ENCODE measurements at regions not wholly inside any gene's neighbourhood (a gene's known extent, or its start where the extent isn't known, plus 50 kb on each side); places are given as distances from the start of the nearest gene placed in this dataset.

GRCh38 chr4:81921751-81922159, 450.0 kb upstream of the RASGEF1B start:
- DNase-seq: no peak

DNA sequence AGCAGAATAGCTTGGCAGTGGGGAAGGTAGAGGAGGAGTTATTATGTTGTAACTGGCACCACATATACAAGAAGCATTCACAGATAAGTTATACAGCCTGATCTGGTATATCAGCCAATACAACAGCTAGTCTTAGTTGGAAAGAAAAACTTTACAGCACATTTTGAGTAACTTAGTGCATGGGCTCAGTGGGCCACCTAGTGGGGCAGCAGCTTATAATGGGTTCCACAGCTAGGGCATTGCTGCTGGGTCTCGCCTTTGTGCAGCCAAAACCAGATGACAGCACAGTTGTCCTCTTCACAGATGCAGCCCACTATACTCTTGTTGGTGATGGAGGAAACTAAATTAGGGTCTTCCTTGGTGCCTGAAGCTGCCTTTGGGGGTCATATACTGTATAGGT, 448.1 kb upstream of the RASGEF1B start:
- no peak for DNase-seq

DNA sequence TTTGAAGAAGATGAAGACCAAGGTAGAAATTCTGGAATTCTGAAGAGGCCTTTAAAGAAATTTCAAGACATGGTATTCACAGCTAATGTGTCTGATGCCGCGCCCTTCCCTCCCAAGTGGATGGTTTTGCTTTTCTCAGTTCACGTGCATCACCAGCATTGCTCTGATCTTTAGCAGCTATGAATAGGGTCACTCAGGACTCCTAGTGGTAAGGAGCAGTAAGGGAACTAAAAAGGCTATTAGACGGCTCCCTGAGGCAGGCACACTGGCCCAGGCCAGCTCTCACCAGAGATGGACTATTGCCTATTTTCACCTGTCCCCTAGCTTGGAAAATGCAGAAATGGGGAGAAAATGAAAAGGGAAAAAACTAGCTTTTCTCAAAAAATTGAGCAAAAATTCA, 447.5 kb upstream of the RASGEF1B start:
- no peak for DNase-seq

- DNase-seq: no peak
Observed at GRCh38 chr4:81915430-81915829, 443.7 kb upstream of the RASGEF1B start.

DNA sequence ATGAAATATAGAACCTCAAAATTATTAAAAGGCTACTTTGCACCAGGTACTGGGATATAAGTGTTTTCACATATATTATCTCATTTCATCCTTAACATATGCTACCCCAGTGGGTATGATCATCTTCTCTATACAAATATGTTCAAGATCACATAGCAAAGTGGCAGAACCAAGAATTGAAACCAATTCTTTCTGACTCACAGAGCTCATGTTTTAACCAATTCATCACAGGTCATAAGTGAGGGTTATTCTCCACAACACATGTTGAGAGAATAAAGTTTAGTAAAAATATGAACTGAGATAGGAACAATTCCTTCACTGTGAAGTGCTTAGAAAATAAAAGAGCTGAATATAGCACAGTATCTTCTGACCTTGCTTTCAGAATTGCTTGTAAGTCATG, 442.9 kb upstream of the RASGEF1B start:
- DNase-seq: no peak

GRCh38 chr4:81913427-81913879, 441.7 kb upstream of the RASGEF1B start:
- no peak for DNase-seq

DNA sequence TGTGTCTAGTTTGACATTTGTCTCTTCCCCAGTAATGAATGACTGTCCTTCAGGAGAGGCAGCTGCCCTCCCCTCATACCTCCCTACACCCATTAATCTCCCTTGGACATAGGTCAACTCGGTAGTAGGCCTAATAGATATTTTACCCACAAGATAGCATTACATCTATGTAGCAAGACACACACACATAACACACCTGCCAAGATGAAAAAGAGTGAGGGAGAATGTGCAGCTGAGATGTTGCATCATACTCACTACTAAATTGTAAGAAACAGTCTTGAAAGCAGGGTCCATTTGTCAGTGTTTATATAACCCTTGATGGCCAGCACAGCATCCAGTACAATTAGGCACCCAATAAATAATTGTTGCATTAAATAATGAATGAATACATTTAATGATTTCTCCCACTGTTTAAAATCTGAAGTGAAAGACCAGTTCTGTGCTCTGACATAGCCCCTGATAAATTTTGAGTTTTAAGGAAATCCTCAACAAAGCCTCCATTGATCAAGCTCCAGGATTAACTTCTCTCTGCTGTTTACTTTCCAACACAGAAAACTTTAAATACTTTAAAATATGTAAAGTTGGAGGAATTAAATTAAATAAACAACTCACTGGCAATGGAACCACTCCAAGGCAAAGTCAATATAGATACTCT, 440.8 kb upstream of the RASGEF1B start:
- DNase-seq: no peak

GRCh38 chr4:81906905-81907304, 435.2 kb upstream of the RASGEF1B start:
- no peak for DNase-seq

DNA sequence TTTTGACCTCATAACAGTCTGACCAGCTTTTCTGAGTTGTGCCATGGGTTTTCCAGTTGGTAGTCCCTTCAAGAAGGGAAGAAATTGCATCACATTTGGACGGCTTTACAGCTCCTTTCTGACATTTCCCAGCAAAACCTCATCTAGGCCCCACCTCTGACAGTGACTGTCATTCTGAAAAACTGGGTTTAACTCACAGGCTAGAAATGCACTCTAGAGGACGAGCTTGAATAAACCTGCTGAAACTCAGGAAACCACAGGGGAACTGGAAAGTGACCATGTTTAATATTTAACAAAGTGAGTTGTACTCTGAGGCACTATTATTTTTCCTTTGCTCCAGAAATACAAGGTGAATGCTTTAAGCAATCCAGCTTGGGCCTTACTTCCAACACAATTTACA, 434.3 kb upstream of the RASGEF1B start:
- no peak for DNase-seq

- DNase-seq: no peak
Observed at GRCh38 chr4:81904121-81904520, 432.4 kb upstream of the RASGEF1B start.

GRCh38 chr4:81903212-81903611, 431.5 kb upstream of the RASGEF1B start:
- DNase-seq: no peak

- DNase-seq: no peak
Observed at GRCh38 chr4:81898862-81899504, 427.3 kb upstream of the RASGEF1B start.

GRCh38 chr4:81896936-81897335, 425.2 kb upstream of the RASGEF1B start:
- DNase-seq: no peak

DNA sequence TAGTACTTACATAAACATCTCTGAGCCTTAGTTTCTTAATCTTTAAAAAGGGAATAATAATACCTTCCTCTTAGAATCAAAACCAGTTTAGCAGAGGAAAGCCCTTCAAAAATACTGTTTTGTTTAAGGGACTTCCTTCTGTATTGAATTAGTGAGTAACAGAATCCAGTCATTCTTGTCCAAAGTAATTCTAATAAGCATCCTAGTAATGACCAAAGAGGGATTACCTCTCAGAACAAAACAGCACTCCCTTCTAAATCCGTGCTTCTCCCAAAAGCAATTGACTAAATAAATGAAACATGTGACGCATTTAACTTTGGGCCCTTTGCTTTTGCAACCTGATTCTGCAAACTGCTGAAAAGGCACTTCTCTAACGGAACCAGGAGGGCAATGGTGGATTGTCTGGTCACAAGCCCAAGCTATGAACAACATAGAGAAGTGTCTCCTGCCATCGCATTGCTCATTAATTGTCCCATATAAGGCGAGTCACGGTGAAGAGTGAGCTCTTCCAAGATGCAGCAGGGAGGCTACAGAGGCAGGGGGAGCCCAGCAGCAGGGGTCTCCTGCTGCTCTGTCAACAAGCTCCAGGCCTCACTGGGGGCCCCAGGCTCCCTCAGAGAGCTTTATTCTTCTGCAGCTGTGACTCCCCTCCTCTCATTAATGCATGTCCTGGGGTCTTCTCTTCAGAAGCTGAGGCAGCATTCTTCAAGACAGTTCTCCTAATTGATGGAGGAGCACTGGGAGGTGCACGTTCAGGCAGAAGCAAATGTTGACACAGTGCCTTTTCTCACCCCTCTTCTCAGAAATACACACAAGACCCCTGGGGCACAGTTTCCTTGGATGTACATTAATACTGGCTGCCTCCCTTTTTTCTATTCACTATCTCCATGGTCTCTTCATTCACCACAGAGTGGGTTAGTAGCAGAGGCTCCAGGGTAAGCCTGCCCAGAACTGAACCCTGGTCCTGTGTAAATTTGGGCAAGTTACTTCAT, 419.6 kb upstream of the RASGEF1B start:
- DNase-seq: no peak

DNA sequence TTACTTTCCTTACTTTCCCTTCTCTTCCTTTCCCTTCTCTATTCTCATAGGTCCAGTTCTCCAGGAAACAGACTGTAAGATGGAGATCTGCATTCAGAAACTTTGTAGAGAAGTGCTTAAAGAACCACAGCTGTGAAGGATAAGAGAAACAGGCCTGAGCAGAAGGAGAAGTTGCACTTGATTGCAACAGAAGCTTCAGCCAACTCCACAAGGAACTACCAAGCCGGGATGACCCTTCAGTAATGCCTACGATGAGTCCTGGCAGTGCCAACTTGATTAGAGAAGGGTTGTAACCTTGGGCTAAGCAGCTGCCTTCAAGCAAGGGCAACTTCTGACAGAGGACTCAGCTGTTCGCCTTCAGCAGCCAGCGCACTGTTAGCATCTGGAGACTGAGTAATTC, 413.3 kb upstream of the RASGEF1B start:
- no peak for DNase-seq

GRCh38 chr4:81883530-81884450, 412.1 kb upstream of the RASGEF1B start:
- DNase-seq: no peak

GRCh38 chr4:81883004-81883403, 411.3 kb upstream of the RASGEF1B start:
- DNase-seq: no peak

DNA sequence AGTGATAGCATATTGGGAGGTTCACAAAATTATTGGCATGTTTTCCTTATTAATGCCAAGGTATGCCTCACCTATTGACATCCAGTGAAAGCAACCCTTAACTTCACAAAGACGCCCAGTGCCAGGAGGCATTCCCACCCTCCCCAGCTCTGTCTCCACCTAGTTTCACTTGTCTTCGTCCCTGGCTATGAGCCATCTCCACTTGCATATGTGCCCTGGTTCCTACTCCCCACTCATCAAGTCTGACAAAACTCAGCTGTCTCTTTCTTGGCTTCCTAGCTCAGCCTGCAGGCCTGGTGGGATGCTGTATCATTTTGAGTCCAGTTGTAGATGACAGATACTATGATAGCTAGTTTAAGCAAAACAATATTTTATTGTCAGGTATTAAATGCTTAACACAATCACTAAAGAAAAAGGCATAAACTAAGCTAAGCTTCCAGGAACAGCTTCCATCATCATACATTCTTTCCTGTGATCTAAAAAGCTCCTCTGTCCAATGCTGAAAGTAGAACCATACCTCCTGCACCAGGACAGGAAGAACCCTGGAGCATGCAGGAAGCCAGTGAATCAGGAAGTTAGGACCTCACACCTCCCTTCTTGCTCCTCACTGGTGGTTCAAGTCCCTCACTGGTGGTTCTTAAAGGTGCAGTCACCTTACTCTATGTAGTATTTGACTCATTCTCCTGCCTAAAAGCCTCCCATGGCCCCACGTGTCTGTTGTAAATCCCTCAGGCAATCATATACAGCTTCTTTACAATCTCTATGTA, 410.3 kb upstream of the RASGEF1B start:
- no peak for DNase-seq

DNA sequence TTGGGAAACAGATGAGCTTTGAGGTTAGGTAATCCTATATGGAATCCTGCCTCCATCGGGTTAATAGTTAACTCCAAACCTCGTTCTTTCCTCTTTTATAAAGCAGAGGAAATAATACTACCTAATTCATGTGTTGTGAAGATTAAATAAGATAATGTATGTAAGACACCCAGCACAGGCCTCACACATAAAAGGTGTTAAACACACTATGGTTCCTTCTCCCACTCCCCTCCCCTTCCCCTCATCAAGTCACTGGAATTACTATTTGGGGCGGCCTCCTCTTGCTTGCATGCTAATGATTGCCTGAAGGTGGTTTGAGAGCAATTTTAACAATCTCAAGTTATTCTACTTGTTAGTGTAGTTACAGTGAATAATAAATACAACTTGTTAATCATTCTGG, 404.4 kb upstream of the RASGEF1B start:
- DNase-seq: no peak

DNA sequence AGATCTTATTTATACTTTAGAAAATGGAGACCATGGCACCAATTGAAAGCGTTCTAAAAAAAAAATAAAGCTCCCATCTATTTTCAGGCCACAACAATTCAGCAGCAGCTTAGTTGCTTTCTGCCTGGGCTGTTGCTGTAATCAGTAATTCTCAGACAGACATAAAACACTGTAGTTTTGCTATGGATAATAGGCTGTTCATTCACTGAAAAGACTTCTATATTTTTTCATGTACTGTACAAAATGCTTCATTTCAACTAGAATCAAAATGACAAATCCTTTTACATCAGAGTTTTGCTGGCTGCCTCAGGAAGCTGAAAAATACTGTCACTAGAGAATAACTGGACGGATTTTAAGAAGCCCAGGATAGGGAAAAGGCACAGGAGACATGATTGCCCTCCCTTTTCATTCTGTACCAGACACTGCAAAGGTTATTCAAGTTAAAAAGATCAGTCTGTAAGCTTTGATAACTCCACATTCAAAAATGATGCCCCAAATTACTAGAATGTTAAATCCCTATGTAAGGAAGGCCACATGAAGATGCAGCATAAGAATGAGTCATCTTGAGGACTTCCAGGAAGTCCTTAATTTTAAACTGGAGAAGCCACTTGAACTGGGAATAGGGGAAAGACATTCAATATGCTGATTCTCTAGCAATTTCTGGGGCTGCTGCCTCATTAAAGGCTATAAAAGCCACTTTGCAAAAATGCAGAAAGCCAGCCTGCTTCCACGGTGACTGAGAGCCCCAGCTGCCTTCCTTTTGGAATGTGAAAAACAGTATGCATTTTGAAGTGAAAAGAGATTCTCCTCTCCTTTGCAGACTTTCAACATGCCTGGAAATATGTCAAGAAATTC, 403.2 kb upstream of the RASGEF1B start:
- DNase-seq: no peak

- DNase-seq: no peak
Observed at GRCh38 chr4:81870275-81870674, 398.6 kb upstream of the RASGEF1B start.

All from SHP77 treated with DMSO at 0.1 percent for 48 hours (cell line).